OCI-LY3 (cell line): ENCODE measurements at regions not wholly inside any gene's neighbourhood (a gene's known extent, or its start where the extent isn't known, plus 50 kb on each side); places are given as distances from the start of the nearest gene placed in this dataset.

Source experiments
- EZH2phosphoT487 ChIP-seq: fragments of 200-600 bp; shearing (Covaris generic); IDR thresholded peaks from 2 replicates; pipeline ENCODE4 v1.6.1; 2018; ENCODE audit warnings: antibody characterized with exemption, mixed run types, low read depth
- TF ChIP-seq, protein P1 (sequence below): fragments of 200-600, 300-600 bp; sonication (generic); IDR thresholded peaks from 2 replicates; pipeline ENCODE4 v1.5.1; 2014; ENCODE audit warnings: antibody characterized with exemption, low read length, low read depth

DNA sequence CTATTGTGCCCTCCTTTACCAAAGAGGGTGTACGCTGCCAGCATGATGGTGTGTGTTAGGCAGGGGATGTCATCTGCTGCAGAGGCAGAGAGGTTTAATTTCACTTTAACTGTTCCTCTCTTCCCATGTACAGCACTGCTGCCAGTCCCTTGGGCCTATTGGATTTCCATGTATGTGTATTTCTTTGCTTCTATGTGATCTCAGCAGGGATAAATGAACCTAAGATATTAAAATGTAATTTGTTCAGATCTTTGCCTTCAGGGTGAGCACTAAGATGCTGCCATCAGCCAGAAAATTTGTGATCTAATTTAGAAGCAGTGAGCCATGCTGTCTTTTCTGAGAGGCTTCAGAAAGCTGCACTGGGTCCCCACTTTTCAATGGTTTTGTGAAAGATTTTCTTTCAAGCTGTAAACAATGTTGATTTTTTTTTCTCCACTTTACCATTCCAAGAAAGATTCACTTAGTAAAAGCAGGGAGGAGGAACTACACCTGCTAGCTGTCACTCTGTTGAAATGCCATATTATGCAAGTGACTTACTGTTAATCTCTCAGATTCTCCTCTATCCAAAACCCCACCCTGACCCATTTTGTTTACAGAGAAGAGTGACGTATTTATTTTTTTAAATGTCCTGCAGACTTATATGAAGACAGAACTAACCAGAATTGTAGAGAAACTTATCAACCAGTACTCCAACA, 261.9 kb downstream of the TBL1XR1 start:
- TF ChIP-seq, protein P1, sequence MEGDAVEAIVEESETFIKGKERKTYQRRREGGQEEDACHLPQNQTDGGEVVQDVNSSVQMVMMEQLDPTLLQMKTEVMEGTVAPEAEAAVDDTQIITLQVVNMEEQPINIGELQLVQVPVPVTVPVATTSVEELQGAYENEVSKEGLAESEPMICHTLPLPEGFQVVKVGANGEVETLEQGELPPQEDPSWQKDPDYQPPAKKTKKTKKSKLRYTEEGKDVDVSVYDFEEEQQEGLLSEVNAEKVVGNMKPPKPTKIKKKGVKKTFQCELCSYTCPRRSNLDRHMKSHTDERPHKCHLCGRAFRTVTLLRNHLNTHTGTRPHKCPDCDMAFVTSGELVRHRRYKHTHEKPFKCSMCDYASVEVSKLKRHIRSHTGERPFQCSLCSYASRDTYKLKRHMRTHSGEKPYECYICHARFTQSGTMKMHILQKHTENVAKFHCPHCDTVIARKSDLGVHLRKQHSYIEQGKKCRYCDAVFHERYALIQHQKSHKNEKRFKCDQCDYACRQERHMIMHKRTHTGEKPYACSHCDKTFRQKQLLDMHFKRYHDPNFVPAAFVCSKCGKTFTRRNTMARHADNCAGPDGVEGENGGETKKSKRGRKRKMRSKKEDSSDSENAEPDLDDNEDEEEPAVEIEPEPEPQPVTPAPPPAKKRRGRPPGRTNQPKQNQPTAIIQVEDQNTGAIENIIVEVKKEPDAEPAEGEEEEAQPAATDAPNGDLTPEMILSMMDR, result no peak
- TF ChIP-seq EZH2phosphoT487, result no peak
